ENCODE measurements at regions not wholly inside any gene's neighbourhood (a gene's known extent, or its start where the extent isn't known, plus 50 kb on each side); places are given as distances from the start of the nearest gene placed in this dataset.

- TF ChIP-seq EZH2 (IDR thresholded peaks at IDR 0.05; ENCODE audit: insufficient read depth, poor library complexity, severe bottlenecking) (no peak), EZH2phosphoT487 (IDR thresholded peaks at IDR 0.05; ENCODE audit: insufficient read depth, low read depth) (no peak)
Measured at GRCh38 chr11:92284558-92284957, 59.9 kb downstream of the FAT3 start.

All from GM23248 (cell line).